ENCODE measurements at regions not wholly inside any gene's neighbourhood (a gene's known extent, or its start where the extent isn't known, plus 50 kb on each side); places are given as distances from the start of the nearest gene placed in this dataset.

GRCh38 chr7:130897515-130898419 is 163.8 kb upstream of the KLF14 start:
- DNase-seq, result no peak

GRCh38 chr7:130899071-130899560 is 165.1 kb upstream of the KLF14 start:
- DNase-seq, result no peak

- no peak for DNase-seq
These were observed 165.8 kb upstream of the KLF14 start for GRCh38 chr7:130899638-130900401.

GRCh38 chr7:130900471-130901076 is 166.6 kb upstream of the KLF14 start:
- no peak for DNase-seq

- no peak for DNase-seq
These were observed 167.3 kb upstream of the KLF14 start for GRCh38 chr7:130901209-130901783.

GRCh38 chr7:130902755-130903357 is 168.8 kb upstream of the KLF14 start:
- no peak for DNase-seq

GRCh38 chr7:130903358-130903974 is 169.5 kb upstream of the KLF14 start:
- no peak for DNase-seq

- DNase-seq, result no peak
These were observed 170.2 kb upstream of the KLF14 start for GRCh38 chr7:130904031-130904757.

GRCh38 chr7:130904792-130905191 is 170.8 kb upstream of the KLF14 start:
- DNase-seq, result no peak

- DNase-seq, result no peak
These were observed 172.6 kb upstream of the KLF14 start for GRCh38 chr7:130906575-130906974.

GRCh38 chr7:130907439-130907838 is 173.4 kb upstream of the KLF14 start:
- no peak for DNase-seq

GRCh38 chr7:130908345-130909160 is 174.5 kb upstream of the KLF14 start:
- DNase-seq, result no peak

GRCh38 chr7:130909161-130909836 is 175.3 kb upstream of the KLF14 start:
- no peak for DNase-seq

GRCh38 chr7:130909881-130910672 is 176.1 kb upstream of the KLF14 start:
- DNase-seq, result no peak

GRCh38 chr7:130910949-130911944 is 177.2 kb upstream of the KLF14 start:
- no peak for DNase-seq

GRCh38 chr7:130912082-130912861 is 178.3 kb upstream of the KLF14 start:
- no peak for DNase-seq
